ENCODE measurements at regions not wholly inside any gene's neighbourhood (a gene's known extent, or its start where the extent isn't known, plus 50 kb on each side); places are given as distances from the start of the nearest gene placed in this dataset.

DNA sequence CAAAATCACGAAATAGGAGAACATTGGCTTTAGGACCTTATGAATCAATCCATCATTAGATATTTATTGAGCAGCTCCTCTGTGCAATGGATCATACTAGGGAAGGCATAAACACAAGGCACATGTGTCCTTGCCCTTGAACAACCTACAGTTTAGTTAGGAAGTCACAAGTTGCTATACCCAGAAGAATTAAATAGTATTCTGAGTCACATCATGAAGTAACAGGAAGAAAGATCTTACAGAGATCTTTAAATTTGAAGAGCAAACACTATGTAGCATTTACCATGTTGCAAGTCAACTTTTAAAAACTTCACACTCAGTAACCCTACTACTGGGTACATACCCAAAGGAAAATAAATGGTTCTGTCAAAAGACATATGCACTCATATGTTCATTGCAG lies 355.2 kb upstream of the SLC14A2 start:
- Mint-ChIP-seq H3K9me3 (peaks cover 0 to 2% (median 0%) of the 10 kb centered on the region in 9 donors), H3K36me3 (no peaks in the 10 kb centered on the region), H3K4me1 (no peaks in the 10 kb centered on the region), H3K4me3 (no peak overlapping the region), H3K27me3 (peaks cover 0 to 4% (median 2%) of the 10 kb centered on the region in 5 donors), H3K27ac (no peak overlapping the region)
- POLR2A ChIA-PET: no interaction called here
- ATAC-seq (no peak), DNase-seq (no peak)

DNA sequence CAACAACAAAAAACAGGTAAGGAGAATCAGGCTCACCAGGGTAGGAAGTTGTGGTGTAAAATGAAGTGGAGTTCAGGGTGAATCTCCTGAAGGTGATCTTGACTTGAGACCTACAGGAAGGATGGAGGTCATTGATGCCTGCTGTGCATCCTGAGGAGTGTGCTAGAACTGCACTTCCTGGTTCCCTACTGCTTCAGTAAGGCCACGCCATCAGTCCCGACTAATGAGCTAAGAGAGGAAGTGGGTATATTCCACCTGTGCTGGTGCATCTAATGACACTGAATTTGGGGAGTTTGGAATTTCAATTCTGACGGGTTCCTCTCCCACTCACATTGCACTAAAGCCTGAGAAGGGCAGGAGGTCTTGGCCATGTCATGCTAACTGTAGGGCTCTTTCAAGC lies 349.3 kb upstream of the SLC14A2 start:
- no peak for ATAC-seq
- POLR2A ChIA-PET: no interaction called here
- H3K4me3 Mint-ChIP-seq: no peak overlapping the region

DNA sequence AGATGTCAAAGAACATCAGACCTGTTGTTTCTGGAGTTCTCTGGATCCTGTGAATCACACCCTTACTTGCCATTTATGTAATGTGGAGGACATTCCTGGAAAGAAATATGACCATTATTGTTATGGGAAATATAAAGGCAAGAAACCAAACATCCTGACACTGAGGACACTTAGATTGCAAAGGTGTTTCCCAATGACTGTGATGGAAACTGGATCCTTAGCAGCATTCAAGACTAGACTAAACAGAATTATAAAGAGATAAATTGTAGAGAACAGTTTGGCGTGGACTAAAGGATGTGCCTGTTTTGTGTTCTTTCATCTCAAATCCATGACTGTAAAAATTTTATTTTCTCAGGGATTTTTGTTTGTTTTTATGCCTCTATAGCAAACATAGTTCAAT lies 347.7 kb upstream of the SLC14A2 start:
- Mint-ChIP-seq H3K27me3 (peaks cover 0 to 14% (median 6%) of the 10 kb centered on the region in 5 donors), H3K4me1 (no peaks in the 10 kb centered on the region), H3K4me3 (no peak overlapping the region), H3K27ac (no peak overlapping the region), H3K9me3 (no peaks in the 10 kb centered on the region), H3K36me3 (no peaks in the 10 kb centered on the region)
- ATAC-seq (no peak), DNase-seq (no peak)
- POLR2A ChIA-PET: no interaction called here

More for the DNA sequence above, 349.3 kb upstream of the SLC14A2 start:
- H3K4me1 Mint-ChIP-seq: no peaks in the 10 kb centered on the region
- peaks cover 0 to 14% (median 6%) of the 10 kb centered on the region in 5 donors for H3K27me3 Mint-ChIP-seq
- H3K36me3 Mint-ChIP-seq: no peaks in the 10 kb centered on the region
- H3K27ac Mint-ChIP-seq: no peak overlapping the region
- no peaks in the 10 kb centered on the region for H3K9me3 Mint-ChIP-seq
- DNase-seq: no peak

DNA sequence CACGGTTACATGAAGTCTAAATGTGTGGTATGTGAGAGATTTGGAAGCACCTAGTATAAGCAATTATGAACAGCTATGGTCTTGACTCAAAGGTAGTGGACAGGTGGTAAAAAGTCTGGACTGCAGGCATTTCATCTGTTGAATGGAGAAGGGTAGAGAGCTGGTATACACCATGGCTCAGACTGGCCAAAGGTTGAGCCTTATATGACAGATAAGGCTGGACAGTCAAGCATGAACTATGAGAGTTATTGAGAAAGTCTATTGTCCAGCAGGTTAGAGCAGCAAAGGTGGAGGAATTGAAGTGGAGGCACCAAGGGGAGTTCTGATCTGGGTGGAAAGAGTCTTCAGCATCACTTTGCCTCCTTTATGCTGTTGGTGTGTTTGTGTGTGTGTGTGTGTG lies 346.7 kb upstream of the SLC14A2 start:
- H3K27ac Mint-ChIP-seq: no peak overlapping the region
- DNase-seq (no peak), ATAC-seq (no peak)
- H3K36me3 Mint-ChIP-seq: no peaks in the 10 kb centered on the region
- POLR2A ChIA-PET: no interaction called here
- H3K27me3 Mint-ChIP-seq: peaks cover 0 to 14% (median 6%) of the 10 kb centered on the region in 5 donors
- no peak overlapping the region for H3K4me3 Mint-ChIP-seq
- no peaks in the 10 kb centered on the region for H3K4me1 Mint-ChIP-seq
- H3K9me3 Mint-ChIP-seq: peaks cover 0 to 2% (median 0%) of the 10 kb centered on the region in 9 donors

DNA sequence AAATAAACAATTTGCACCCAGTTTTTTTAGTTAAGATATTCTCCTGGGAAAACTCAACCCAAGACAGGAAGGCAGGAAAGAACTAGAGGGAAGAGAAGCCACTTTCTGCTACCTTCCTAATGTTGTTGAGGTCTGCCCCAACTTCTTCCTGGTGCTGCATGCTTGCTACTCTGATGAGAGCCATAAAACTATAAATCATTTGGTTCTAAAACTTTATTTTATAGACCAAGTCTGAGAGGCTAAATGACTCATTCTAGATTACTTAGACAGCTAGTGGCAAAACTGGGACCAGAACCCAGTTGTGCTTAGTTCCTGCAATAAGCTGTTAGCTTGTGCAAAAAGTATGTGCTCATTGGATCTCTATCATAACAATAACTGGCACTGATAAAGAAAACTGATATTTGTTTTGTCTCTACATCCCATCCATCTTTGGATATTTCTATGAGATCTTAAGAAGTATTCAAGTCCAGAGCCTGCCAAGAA lies 344.9 kb upstream of the SLC14A2 start:
- POLR2A ChIA-PET: no interaction called here
- no peaks in the 10 kb centered on the region for H3K4me1 Mint-ChIP-seq
- DNase-seq: no peak
- ATAC-seq: no peak
- H3K27ac Mint-ChIP-seq: no peak overlapping the region
- peaks cover 0 to 2% (median 0%) of the 10 kb centered on the region in 9 donors for H3K9me3 Mint-ChIP-seq
- no peak overlapping the region for H3K4me3 Mint-ChIP-seq
- H3K27me3 Mint-ChIP-seq: peaks cover 0 to 14% (median 6%) of the 10 kb centered on the region in 5 donors
- peaks cover 0 to under 1% (median 0%) of the 10 kb centered on the region in 3 donors for H3K36me3 Mint-ChIP-seq

DNA sequence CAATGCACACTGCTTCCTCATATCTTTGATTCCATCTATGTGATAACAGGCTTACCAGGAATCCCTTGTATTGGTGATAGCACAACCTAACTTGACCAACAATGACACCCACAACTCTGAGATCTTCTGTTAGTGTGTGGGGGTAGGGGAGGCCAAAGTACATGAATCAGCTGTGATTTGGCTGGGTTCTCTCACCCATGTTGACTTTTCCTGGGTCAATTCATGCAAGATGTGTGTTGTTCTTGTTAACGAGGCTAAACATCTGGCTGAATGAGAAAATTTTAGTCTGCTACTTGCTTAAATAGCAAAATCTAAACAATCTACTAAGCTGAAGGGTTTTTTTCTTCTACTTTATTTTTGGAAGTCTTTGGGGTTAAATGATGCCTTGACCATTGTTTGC lies 341.2 kb upstream of the SLC14A2 start:
- Mint-ChIP-seq H3K4me1 (no peaks in the 10 kb centered on the region), H3K36me3 (peaks cover 0 to 4% (median 0%) of the 10 kb centered on the region in 3 donors), H3K27ac (no peak overlapping the region), H3K4me3 (no peak overlapping the region), H3K9me3 (peaks cover 0 to 6% (median 0%) of the 10 kb centered on the region in 9 donors), H3K27me3 (peaks cover 0 to 5% (median 0%) of the 10 kb centered on the region in 5 donors)
- DNase-seq (no peak), ATAC-seq (no peak)
- POLR2A ChIA-PET: no interaction called here

DNA sequence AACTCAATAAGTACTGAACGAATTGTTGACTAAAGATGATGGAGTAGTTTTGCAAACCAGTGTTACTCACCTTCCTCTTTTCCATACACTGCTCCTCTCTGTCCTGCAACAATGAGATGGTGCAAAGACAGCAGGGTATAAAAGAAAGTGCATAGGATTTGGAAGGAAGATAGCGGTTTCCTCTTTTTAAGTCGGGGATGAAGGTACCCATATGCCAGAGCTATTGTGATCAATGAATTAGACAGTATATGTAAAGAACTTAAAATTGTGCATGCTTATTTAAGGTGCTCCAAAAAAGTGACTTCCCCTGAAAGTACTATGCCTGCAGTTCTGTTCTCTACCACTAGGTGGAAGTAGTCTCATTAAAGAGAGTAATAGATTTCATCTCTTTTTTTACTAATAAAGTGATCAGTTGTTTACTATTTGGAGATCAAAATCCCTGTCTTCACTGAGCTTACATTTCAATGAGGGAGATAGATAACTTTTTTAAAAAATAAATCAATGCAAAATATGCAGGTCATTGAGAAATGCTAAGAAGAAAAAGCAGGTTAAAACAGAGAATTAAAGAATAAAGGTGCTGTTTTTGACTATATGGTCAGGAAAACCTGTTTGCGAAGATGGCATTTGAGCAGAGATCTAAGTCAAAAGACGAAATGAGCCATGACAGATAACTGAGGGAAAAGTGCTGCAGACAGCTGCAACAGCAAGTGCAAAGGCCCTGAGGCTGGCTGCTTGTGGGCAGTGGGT lies 339.7 kb upstream of the SLC14A2 start:
- no peak for ATAC-seq
- H3K36me3 Mint-ChIP-seq: peaks cover 0 to 4% (median 0%) of the 10 kb centered on the region in 3 donors
- H3K27ac Mint-ChIP-seq: no peak overlapping the region
- DNase-seq: peak in 4 of 10 donors; percentile 4 to 16 (median 9)
- no peak overlapping the region for H3K4me3 Mint-ChIP-seq
- POLR2A ChIA-PET: no interaction called here
- H3K4me1 Mint-ChIP-seq: no peaks in the 10 kb centered on the region
- H3K9me3 Mint-ChIP-seq: peaks cover 0 to 6% (median 0%) of the 10 kb centered on the region in 9 donors
- H3K27me3 Mint-ChIP-seq: no peaks in the 10 kb centered on the region

DNA sequence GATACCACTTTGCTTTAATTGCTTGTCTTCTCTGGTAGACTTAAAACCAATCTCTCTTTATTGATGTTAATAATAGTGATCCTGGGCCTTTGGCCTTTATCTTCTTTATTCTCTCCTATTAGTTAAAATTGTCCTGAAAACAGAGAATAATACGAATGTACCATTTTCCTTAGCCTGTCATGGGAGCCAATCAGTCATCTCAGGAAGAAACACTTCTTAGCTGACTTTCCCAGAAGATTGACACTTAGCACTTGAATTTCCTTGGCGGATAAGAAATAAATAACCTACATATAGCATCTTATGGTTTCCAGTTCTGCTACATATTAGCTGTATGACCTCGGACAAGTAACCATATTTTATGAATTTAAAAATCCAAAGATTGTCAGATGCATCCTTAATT lies 338.4 kb upstream of the SLC14A2 start:
- POLR2A ChIA-PET: no interaction called here
- Mint-ChIP-seq H3K27me3 (peaks cover 0 to 2% (median 0%) of the 10 kb centered on the region in 5 donors), H3K4me1 (no peaks in the 10 kb centered on the region), H3K36me3 (peaks cover 0 to 4% (median 0%) of the 10 kb centered on the region in 3 donors), H3K9me3 (peaks cover 0 to 6% (median 0%) of the 10 kb centered on the region in 9 donors), H3K4me3 (no peak overlapping the region), H3K27ac (no peak overlapping the region)
- ATAC-seq (no peak), DNase-seq (no peak)

DNA sequence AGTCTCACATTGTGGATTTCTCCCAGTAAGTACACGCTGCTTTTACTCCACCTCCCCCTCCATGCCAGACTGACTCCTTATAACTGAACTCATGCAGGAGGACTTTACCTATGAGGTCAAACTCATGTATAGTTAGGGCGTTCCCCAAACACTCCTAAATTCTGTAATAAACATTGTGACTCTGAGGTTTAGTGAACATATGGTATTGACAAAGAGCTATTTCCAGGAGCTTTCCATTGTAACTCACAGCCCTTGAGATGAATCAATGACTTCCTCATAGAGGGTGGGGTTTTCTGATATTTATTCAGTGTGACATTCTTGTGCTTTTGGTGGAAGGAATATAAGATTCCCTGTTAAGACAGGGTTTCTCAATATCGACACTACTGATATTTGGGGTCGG lies 337.4 kb upstream of the SLC14A2 start:
- Mint-ChIP-seq H3K9me3 (peaks cover 0 to 6% (median 0%) of the 10 kb centered on the region in 9 donors), H3K27me3 (peaks cover 0 to 2% (median 0%) of the 10 kb centered on the region in 5 donors), H3K4me1 (no peaks in the 10 kb centered on the region), H3K27ac (no peak overlapping the region), H3K36me3 (peaks cover 0 to 4% (median 0%) of the 10 kb centered on the region in 3 donors), H3K4me3 (no peak overlapping the region)
- DNase-seq (no peak), ATAC-seq (no peak)
- POLR2A ChIA-PET: no interaction called here

DNA sequence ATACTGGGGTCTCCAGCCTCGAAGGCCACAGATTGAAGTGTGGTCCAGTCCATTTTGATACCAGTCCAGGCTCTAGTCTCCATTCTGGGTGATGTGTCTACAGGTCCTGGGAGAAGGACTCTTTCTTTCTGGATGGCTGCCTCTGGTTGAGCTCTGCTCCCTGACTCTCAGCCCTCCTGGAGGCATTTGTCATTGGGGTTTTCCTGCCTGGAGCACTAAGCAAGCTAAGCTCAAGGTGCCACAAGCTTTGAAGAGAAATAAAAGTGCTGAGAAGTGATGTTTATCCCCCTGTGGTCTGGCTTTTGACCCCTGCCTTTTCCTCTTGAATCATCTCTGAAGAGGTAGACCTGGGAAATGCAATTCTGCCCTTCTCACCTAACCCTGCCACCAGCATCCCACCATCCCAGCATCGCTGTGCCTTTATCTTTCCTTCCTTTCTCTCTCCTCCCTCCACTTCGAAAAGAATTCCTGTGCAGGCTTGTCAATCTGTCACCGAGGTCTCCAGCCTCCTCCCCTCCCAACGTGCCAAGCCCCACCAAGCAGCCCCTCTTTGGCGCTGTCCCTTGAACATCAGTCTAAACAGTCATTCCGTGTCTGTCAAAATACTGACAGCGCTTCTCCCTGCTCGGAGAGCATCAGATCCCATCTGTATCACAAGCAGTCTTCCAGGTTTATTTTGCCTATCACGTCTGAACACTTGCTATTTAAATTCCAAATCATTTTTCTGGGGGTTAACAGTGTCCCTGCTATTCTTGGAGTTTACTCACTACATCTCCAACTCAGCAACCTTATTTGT lies 334.6 kb upstream of the SLC14A2 start:
- Mint-ChIP-seq H3K27ac (no peak overlapping the region), H3K36me3 (peaks cover 0 to under 1% (median 0%) of the 10 kb centered on the region in 3 donors)
- DNase-seq: no peak

DNA sequence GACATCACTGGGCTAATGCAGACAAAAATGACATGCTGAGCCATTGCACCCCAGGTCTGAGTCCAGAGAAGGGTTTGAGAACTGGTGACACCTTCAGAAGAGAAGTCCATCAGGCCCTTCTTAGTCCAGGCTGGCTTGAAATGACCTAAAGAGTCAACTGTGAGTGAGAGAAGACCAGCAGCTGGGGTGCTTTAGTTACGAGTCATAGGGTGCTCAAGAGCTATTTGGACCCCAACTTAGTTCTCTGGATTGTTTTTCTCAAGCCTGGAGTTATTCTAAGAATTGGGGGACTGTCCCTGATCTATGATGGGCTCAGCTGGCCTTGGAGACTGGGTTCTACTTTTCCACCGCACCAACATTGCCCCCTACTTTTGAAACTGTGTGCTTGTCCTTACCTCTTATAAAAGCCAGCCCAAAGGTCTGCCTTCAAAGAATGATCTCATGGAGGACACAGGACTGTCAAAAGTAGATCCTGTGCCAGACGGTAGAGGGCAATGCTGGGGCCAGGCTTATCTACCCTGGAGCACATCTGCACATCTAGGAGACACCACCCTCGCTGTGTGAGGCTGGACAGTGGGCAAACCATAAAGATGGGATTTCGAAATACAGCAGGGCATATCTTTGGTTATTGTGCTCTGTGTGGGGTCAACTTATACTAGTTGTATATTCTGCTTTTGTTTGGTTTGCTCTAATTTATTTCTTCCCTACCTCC lies 333.0 kb upstream of the SLC14A2 start:
- POLR2A ChIA-PET: no interaction called here
- no peaks in the 10 kb centered on the region for H3K4me1 Mint-ChIP-seq
- H3K9me3 Mint-ChIP-seq: no peaks in the 10 kb centered on the region
- no peak for DNase-seq
- no peak overlapping the region for H3K27ac Mint-ChIP-seq
- no peak overlapping the region for H3K4me3 Mint-ChIP-seq
- ATAC-seq: no peak
- no peaks in the 10 kb centered on the region for H3K36me3 Mint-ChIP-seq
- H3K27me3 Mint-ChIP-seq: peaks cover 0 to 14% (median 5%) of the 10 kb centered on the region in 5 donors

More for the DNA sequence above, 334.6 kb upstream of the SLC14A2 start:
- peaks cover 0 to 5% (median 0%) of the 10 kb centered on the region in 5 donors for H3K27me3 Mint-ChIP-seq
- no peak overlapping the region for H3K4me3 Mint-ChIP-seq
- no peaks in the 10 kb centered on the region for H3K4me1 Mint-ChIP-seq
- ATAC-seq: no peak
- POLR2A ChIA-PET: no interaction called here
- peaks cover 0 to 1% (median 0%) of the 10 kb centered on the region in 9 donors for H3K9me3 Mint-ChIP-seq

DNA sequence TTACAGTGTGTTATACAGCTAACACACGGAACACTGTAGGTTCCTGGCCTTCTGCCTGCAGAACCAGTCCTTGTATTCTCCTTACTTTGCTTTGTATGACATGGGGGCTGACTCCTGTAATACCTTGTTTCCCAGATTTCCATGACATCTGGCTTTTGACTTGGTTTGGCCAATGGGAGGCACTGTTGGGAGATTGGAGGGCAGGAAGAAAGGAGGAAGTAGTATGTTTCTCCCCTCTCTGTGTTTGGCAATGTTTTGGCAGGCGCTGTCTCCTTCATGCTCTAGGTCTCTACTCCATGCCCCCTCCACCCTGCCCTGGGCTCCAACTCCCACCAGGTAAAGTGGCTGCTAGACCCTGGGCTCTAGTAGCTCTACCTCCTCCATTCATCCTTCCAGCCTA lies 331.1 kb upstream of the SLC14A2 start:
- Mint-ChIP-seq H3K9me3 (no peaks in the 10 kb centered on the region), H3K4me3 (no peak overlapping the region), H3K4me1 (no peaks in the 10 kb centered on the region), H3K36me3 (no peaks in the 10 kb centered on the region), H3K27me3 (peaks cover 0 to 14% (median 5%) of the 10 kb centered on the region in 5 donors), H3K27ac (no peak overlapping the region)
- no peak for DNase-seq
- POLR2A ChIA-PET: no interaction called here
- no peak for ATAC-seq

DNA sequence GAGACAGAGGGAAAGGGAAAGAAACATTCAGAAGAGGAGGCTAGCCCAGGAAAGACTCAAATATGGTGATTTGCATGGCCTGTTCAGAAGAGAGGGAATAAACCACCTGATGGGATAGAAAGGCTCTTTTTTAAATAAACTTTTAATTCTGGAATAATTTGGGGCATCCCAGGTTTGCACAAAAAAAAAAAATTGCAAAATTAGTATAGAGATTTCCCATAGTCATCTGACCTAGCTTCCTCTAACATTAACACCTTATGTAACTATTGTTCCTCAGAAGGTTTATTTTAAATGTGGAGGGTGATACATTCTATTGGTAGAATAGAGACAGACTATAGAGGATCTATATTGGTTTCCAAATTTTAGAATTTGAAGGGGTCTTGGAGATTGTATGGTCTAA lies 330.4 kb upstream of the SLC14A2 start:
- Mint-ChIP-seq H3K4me1 (no peaks in the 10 kb centered on the region), H3K36me3 (no peaks in the 10 kb centered on the region), H3K9me3 (peaks cover 0 to 2% (median 0%) of the 10 kb centered on the region in 9 donors), H3K27me3 (peaks cover 0 to 14% (median 5%) of the 10 kb centered on the region in 5 donors), H3K4me3 (no peak overlapping the region), H3K27ac (no peak overlapping the region)
- POLR2A ChIA-PET: no interaction called here
- ATAC-seq (no peak), DNase-seq (no peak)

Data from naive thymus-derived CD8-positive, alpha-beta T cell (primary cell).